Progenitor cell of endocrine pancreas (in vitro differentiated cells): ENCODE measurements at regions not wholly inside any gene's neighbourhood (a gene's known extent, or its start where the extent isn't known, plus 50 kb on each side); places are given as distances from the start of the nearest gene placed in this dataset.

Experiments used
- DNase-seq: peaks from one replicate; pipeline ENCODE4 v3.0.0; 2021; ENCODE audit warnings: low spot score; ENCODE audit not compliant: unreplicated experiment
- H3K27ac Mint-ChIP-seq: 2 replicates; pipeline ENCODE4 v1.8.0; 2021; ENCODE audit warnings: mild to moderate bottlenecking, moderate library complexity, mixed read lengths
- H3K27me3 Mint-ChIP-seq: 2 replicates; pipeline ENCODE4 v1.8.0; 2021; ENCODE audit warnings: mixed read lengths
- H3K36me3 Mint-ChIP-seq: 2 replicates; pipeline ENCODE4 v1.8.0; 2022; ENCODE audit warnings: mixed read lengths; ENCODE audit not compliant: insufficient read depth
- H3K4me1 Mint-ChIP-seq: 2 replicates; pipeline ENCODE4 v1.8.0; 2021; ENCODE audit warnings: low read depth, mixed read lengths
- H3K4me3 Mint-ChIP-seq: 2 replicates; pipeline ENCODE4 v1.8.0; 2021; ENCODE audit warnings: low read depth, mild to moderate bottlenecking, moderate library complexity, mixed read lengths
- H3K9me3 Mint-ChIP-seq: 2 replicates; pipeline ENCODE4 v1.8.0; 2021; ENCODE audit warnings: low read depth, mixed read lengths
- CTCF ChIP-seq: fragments of 200-600 bp; sonication (generic); IDR thresholded peaks from one replicate; pipeline ENCODE4 v1.5.0; 2021; ENCODE audit warnings: antibody characterized with exemption, mild to moderate bottlenecking; ENCODE audit not compliant: unreplicated experiment

GRCh38 chr7:21361413-21362125 lies 66.3 kb upstream of the SP4 start:
- Mint-ChIP-seq H3K9me3 (peaks cover 4% of the 10 kb centered on the region), H3K36me3 (no peaks in the 10 kb centered on the region), H3K27me3 (no peaks in the 10 kb centered on the region), H3K4me3 (no peak overlapping the region), H3K4me1 (peaks cover 9% of the 10 kb centered on the region), H3K27ac (no peak overlapping the region)
- no peak for DNase-seq
- no peak for TF ChIP-seq CTCF

- Mint-ChIP-seq H3K4me3 (no peak overlapping the region), H3K36me3 (peaks cover 1% of the 10 kb centered on the region), H3K27ac (no peak overlapping the region), H3K4me1 (peaks cover 16% of the 10 kb centered on the region), H3K9me3 (peaks cover 8% of the 10 kb centered on the region), H3K27me3 (no peaks in the 10 kb centered on the region)
- TF ChIP-seq CTCF: no peak
- DNase-seq: no peak
These were observed 63.0 kb upstream of the SP4 start for GRCh38 chr7:21364801-21365271.

GRCh38 chr7:21365866-21366624 lies 61.8 kb upstream of the SP4 start:
- H3K27me3 Mint-ChIP-seq: no peaks in the 10 kb centered on the region
- peaks cover 8% of the 10 kb centered on the region for H3K9me3 Mint-ChIP-seq
- H3K4me1 Mint-ChIP-seq: peaks cover 21% of the 10 kb centered on the region
- no peak for TF ChIP-seq CTCF
- no peak for DNase-seq
- H3K36me3 Mint-ChIP-seq: peaks cover 1% of the 10 kb centered on the region
- H3K27ac Mint-ChIP-seq: peak overlapping the region; percentile 1
- H3K4me3 Mint-ChIP-seq: no peak overlapping the region

GRCh38 chr7:21367081-21367480 lies 60.8 kb upstream of the SP4 start:
- Mint-ChIP-seq H3K4me3 (no peak overlapping the region), H3K27ac (peak overlapping the region; percentile 39), H3K27me3 (no peaks in the 10 kb centered on the region), H3K4me1 (peaks cover 27% of the 10 kb centered on the region), H3K9me3 (peaks cover 8% of the 10 kb centered on the region), H3K36me3 (peaks cover 1% of the 10 kb centered on the region)
- no peak for DNase-seq
- no peak for TF ChIP-seq CTCF

- DNase-seq: no peak
- Mint-ChIP-seq H3K27ac (no peak overlapping the region), H3K4me1 (peaks cover 27% of the 10 kb centered on the region), H3K27me3 (no peaks in the 10 kb centered on the region), H3K36me3 (peaks cover 1% of the 10 kb centered on the region), H3K4me3 (no peak overlapping the region), H3K9me3 (peaks cover 8% of the 10 kb centered on the region)
- TF ChIP-seq CTCF: no peak
These were observed 60.3 kb upstream of the SP4 start for GRCh38 chr7:21367537-21367936.
